HG02938 (cell line): ENCODE measurements at regions not wholly inside any gene's neighbourhood (a gene's known extent, or its start where the extent isn't known, plus 50 kb on each side); places are given as distances from the start of the nearest gene placed in this dataset.

Experiments used
- ATAC-seq: cut with Tn5 transposase; IDR thresholded peaks from one replicate; pipeline ENCODE4 v1.9.1; 2021; ENCODE audit warnings: mild to moderate bottlenecking, moderate library complexity; ENCODE audit not compliant: unreplicated experiment

DNA sequence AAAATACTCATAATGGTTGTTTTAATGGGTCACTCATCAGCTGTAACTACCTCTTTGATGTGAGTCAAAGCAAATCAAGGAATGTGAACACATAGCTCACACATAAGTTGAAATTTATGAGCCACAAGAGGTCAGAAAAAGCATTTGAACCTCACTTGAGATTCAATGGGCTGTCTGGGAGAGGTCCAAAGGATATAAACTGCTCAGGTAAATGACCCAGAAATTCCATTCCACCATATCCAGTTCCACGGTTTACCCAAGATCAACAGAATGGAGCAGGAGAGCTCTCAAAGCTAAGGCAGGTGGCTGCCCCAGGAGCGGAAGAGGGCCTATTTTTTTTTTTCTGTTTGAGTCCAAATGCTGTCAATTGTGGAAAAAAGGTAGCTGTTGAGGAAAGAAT is 464.1 kb downstream of the TNS1 start:
- ATAC-seq, result no peak

DNA sequence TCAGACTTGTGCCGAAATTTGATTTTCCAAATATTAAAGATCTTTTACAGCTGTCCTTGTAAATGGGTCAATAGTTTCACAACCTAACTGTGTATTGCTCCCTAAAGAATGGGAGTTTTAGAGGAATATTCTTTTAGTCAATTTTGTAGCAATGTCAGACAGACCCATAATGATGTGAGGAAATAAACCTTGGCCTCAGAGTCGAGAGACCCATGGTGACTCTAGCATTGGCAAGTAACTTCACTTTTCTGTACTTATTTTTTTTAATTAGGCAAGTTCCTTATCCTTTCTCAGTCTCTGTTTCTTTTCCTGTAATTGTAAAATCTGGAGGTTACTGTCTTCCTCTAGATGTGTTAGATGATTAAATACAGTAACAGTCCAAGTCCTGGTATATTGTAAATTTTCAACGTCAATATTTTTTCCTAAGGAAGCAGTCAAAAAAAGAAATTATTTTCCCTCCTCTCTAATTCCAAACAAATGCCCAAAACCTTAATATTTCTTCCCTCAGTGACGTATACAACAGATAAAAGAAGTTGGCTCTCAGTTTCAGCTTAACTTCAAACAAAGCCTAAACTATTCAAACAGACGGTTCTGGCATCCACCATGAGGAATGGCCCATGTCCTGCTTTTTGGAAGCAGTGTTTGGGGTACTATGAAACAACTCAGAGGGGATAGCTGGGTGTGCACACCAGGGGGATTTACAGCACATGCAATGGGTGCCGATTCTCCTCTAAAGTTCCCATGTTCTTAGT is 466.7 kb downstream of the TNS1 start:
- no peak for ATAC-seq

- no peak for ATAC-seq
These were observed 472.3 kb downstream of the TNS1 start for GRCh38 chr2:217530392-217531090.

DNA sequence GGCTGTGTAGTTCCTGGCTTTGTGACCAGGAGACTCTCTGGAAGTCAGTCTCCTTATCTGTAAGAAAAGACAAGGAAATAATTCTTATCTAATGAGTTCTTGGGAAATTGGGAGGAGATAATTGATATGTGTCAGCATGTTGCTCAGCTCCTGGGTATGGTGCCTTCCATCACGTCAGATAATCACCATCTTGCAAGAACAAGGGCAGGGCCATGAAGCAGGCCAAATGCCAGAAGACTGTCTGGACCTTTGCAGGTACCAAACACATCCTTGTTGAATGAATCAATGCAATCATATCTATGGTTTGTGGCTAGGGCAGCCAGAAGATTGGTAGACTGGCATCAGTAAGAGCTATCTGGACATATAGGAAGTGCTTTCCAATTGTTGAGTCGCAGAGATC is 473.5 kb downstream of the TNS1 start:
- no peak for ATAC-seq

- no peak for ATAC-seq
These were observed 475.1 kb downstream of the TNS1 start for GRCh38 chr2:217527590-217528202.

GRCh38 chr2:217525076-217525475 is 477.7 kb downstream of the TNS1 start:
- no peak for ATAC-seq

GRCh38 chr2:217523286-217523685 is 479.5 kb downstream of the TNS1 start:
- ATAC-seq, result no peak

- ATAC-seq, result no peak
These were observed 481.0 kb downstream of the TNS1 start for GRCh38 chr2:217521820-217522219.

- ATAC-seq, result no peak
These were observed 482.3 kb downstream of the TNS1 start for GRCh38 chr2:217520356-217521010.

GRCh38 chr2:217517402-217517801 is 485.4 kb downstream of the TNS1 start:
- no peak for ATAC-seq

GRCh38 chr2:217515615-217516309 is 487.0 kb downstream of the TNS1 start:
- ATAC-seq, result no peak

DNA sequence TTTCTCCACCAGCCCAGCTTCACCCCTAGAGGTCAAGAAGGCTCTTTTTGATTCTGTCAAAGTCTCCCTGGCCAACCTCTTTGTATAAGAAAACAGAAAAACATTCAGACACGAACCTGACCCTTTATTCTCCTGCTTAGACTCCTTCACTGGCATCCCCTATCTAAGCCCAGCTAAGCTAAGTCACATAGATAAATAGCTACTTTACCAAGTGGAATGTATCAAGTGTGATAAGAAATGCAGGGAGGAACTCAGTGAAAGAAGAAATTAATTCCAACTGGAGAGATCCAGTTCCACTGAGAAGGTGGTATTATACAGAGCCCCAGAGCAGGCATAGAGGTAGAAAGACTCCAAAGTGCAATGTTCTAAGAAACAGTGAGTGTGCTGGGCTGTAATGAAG is 489.5 kb downstream of the TNS1 start:
- no peak for ATAC-seq

DNA sequence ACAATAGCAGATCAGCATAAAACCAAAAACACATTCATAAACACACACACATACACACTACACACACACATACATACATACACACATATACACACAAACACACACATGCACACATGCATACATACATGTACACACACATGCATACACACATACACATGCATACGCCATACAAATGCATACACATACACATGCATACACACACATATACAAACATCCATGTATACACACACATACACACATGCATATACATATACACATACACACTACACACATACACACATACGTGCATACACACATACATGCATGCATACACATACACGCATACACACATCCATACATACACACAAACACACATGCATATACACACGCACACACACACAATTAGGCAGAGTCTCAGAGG is 490.1 kb downstream of the TNS1 start:
- ATAC-seq, result no peak

DNA sequence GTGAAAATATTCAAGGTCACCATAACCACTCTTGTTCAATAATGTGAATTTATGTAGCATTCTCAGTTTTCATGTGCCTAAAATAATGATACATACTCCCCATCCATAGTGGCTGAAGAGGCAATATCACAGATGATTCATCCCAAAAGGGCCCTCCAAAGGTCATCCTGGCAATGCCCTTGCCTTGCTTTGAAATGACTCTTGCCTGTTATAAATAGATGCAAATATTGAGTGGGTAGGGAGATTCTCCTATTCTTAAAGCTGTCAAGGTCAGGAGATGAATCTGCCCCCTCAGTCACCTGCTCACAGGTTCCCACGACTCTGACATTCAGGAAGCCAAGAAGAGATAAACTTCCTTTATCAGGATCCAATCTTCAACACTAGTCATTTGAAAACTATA is 490.5 kb downstream of the TNS1 start:
- no peak for ATAC-seq

- ATAC-seq, result no peak
These were observed 490.9 kb downstream of the TNS1 start for GRCh38 chr2:217511850-217512249.

GRCh38 chr2:217510771-217511291 is 492.0 kb downstream of the TNS1 start:
- ATAC-seq, result no peak

DNA sequence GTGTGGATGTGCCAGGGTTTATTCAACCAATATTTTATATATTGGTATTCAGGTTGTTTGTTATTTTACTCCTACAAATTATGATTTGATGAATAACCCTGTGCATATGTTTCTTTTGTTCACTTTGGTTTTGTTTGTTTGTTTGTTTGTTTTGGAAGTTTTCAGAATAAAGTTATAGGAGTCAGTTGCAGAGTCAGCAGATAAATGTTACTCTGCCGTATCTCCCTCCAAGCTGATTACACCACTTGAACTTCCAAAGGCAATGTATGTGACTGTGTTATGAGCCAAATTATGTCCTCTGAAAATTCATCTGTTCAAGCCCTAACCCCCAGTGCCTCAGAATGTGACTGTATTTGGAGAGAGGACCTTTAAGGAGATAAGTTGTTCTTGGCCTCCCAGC is 497.5 kb downstream of the TNS1 start:
- no peak for ATAC-seq

DNA sequence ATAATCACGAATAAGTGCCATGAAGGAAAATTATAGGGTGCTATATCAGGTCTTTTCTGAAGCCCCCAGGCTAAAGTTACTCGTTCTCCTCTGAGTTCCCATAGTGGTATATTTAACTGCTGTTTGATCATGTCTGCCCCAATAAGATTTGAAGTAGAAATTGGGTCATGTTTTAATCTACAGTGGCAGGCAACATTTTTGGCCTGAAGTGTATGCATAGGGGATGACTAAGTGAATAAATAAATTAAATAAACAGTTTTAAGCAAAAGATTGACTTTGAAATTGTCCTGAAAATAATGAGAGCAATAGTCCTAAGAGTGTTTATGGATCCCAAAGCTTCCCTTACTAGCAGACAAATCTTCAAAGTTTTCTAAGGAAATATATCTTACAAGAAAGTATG is 500.9 kb downstream of the TNS1 start:
- ATAC-seq, result no peak

DNA sequence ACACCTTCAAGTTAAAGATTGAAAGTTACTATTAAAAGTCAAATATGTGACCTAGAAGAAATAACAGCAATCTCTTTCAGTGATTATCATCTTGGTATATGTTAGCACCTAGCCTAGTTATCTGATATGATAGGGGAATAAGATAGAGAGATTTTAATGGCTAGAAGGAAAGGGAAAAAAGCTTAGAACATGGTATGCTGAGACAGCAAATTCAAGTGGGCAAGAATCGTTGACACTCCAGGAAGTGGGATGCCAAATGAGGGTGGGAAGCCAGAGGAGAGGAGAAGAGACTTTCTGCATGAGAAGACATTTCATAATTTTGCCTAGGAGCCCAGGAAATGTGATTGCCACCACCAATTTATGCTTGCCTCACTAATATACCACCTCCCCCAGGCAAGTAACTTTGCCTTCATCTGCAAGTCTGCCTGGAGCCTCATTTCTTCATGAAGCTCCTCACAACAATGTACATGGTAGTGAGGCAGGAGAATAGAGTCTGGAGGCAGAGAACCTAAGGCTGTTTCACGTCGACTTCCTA is 504.9 kb downstream of the TNS1 start:
- ATAC-seq, result no peak

DNA sequence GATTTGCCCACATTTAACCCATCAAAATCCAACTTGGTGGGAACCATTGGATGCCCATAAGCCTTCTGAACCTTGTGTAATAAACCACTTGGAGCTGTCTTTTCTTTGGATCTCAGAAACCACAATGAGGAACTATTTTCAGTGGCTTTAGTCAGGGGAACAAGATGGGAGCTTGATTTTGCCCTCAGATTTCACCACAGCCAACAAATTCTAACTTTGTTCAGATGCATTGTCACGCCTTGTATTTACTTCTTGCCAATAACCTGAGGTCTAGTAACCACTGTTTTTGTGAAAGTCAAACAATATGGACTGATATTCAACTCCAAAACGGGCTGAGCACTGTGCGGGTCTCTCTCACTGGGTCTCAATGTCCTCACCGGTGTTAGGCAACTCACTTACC is 508.2 kb downstream of the TNS1 start:
- ATAC-seq, result no peak

GRCh38 chr2:217491271-217491670 is 511.5 kb downstream of the TNS1 start:
- no peak for ATAC-seq
